Choroid plexus epithelial cell (primary cell): ENCODE measurements at regions not wholly inside any gene's neighbourhood (a gene's known extent, or its start where the extent isn't known, plus 50 kb on each side); places are given as distances from the start of the nearest gene placed in this dataset.

ENCODE experiments used
- DNase-seq: peaks from one replicate; pipeline ENCODE4 v3.0.0-alpha.2; 2010; ENCODE audit warnings: low read depth
- H3K4me3 ChIP-seq: 2 replicates; pipeline ENCODE4 v1.5.1; 2011; ENCODE audit warnings: low read depth, mild to moderate bottlenecking, control low read depth, low read length, moderate library complexity
- CTCF ChIP-seq: conservative IDR thresholded peaks from 2 replicates; pipeline ENCODE4 v1.5.1; 2011; ENCODE audit warnings: low read depth, mild to moderate bottlenecking, control low read depth, inconsistent platforms, low read length, moderate library complexity

GRCh38 chr15:62792986-62793751, 249.4 kb upstream of the TPM1 start:
- DNase-seq: no peak
- no peak for TF ChIP-seq CTCF

DNA sequence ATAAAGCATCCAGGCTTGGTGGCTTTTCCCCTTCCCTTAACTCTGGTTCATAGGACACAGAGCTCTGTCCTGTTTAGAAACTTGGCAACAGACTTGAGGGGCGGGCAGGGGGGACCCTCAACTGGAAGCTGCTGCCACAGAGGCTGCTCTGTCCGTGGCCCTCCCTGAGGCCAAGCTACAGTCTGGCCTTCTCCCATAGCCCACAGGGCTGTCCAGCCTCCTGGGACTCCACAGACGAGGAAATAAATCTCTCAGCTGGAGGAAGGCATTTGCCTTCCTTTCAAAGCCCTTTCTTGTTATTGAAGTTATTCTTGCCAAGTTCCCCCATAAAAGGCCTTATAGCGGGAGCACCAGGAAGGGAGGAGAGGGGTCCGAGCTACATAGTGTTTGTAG, 248.8 kb upstream of the TPM1 start:
- no peak overlapping the region for H3K4me3 ChIP-seq
- no peak for DNase-seq
- no peak for TF ChIP-seq CTCF

More at GRCh38 chr15:62792986-62793751, 249.4 kb upstream of the TPM1 start:
- no peak overlapping the region for H3K4me3 ChIP-seq

DNA sequence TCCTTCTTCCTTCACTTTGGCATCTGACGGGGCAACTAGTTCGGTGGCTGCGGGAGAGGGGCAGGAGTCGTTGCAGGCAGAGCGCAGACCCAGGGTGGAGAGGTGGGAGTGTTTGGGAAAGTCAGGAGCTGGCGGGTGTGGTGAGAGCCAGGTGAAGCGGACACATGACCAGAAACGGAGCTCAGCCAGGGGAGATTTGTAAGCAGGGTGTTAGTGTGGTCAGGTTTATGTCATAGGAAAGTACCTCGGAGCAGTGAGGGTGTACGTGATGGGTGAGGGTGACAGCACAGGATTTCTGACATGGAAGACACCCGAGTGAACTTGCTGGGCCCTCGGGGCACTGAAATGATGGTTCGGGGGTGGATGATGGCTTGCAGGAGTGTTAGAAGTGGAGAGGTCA, 247.4 kb upstream of the TPM1 start:
- H3K4me3 ChIP-seq: no peak overlapping the region
- no peak for DNase-seq
- no peak for TF ChIP-seq CTCF

DNA sequence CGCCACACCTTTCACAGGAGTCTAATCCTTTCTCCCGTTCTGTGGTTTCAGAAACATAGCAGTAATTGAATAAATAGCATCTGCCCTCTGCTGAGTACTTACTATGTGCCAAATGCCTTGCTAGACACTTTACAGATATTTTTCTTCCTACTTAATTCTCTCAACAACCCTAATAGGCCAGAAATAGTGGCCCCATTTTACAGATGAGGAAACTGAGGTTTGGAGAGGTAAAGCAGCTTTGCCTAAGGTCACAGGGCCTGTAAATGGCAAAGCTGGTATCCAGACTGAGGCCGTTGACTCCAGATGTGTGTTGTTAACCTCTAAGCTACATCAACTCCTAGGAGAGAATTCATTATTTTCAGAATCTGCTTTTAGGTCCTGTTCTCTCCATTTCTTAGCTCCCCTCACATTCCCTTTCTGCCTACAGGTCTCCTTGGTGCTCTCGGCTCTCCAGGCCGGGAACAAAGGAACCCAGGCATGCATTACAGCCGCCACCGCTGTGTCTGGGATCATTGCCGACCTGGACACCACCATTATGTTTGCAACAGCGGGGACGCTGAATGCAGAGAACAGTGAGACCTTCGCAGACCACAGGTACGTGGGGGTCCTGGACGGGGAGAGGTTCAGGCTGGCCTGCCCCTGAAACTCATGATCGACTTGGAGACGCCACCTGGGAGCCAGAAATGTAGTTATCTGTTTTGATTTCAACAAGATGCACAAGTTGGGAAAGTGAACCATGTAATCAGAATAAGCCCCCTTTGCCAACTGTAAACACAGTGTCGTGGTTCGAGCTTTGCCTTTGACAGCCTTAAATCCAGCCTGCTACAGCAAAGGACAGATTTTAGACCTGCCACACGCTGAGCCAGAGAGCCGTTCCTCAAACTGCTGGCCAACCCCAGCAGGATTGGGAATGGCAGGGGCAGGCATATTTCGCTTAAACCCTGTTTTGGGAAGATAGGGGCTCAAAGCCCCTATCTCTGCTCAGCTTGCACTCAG, 246.5 kb upstream of the TPM1 start:
- no peak overlapping the region for H3K4me3 ChIP-seq
- no peak for TF ChIP-seq CTCF
- no peak for DNase-seq

DNA sequence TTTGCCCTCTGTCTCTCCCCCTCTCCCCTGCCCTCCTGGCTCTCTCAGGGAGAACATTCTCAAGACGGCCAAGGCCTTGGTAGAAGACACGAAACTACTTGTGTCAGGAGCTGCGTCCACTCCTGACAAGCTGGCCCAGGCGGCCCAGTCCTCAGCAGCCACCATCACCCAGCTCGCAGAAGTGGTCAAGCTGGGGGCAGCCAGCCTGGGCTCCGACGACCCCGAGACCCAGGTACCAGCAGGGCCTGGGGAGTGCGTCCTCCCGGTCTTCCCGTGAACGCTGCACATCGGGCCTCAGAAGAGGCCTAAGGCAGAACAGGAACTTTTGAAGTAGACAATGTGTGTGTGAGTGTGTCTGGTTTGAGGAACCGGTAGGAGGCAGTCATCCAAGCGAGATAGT, 245.4 kb upstream of the TPM1 start:
- no peak overlapping the region for H3K4me3 ChIP-seq
- DNase-seq: no peak
- TF ChIP-seq CTCF: no peak

GRCh38 chr15:62798536-62798935, 244.0 kb upstream of the TPM1 start:
- no peak for TF ChIP-seq CTCF
- H3K4me3 ChIP-seq: no peak overlapping the region
- no peak for DNase-seq
